KMS-11 (cell line): ENCODE measurements at regions not wholly inside any gene's neighbourhood (a gene's known extent, or its start where the extent isn't known, plus 50 kb on each side); places are given as distances from the start of the nearest gene placed in this dataset.
"Not testable (repeated sequence)": the region's sequence is repeated elsewhere in the genome, so short reads cannot be mapped to it uniquely, and the experiment has no call there.

ENCODE experiments used
- H2AFZ ChIP-seq: fragments of 200-600 bp; sonication (generic); 2 replicates; pipeline ENCODE4 v1.6.1; 2016; ENCODE audit warnings: antibody characterized with exemption, mixed run types, low read depth
- H3K27ac ChIP-seq: fragments of 200-600 bp; sonication (generic); 2 replicates; pipeline ENCODE4 v1.6.1; 2016; ENCODE audit warnings: mild to moderate bottlenecking, mixed run types
- H3K27me3 ChIP-seq: fragments of 200-600 bp; sonication (generic); 2 replicates; pipeline ENCODE4 v1.6.1; 2017; ENCODE audit warnings: mild to moderate bottlenecking, low read depth, mixed run types, moderate library complexity; ENCODE audit not compliant: insufficient read depth
- H3K36me3 ChIP-seq: fragments of 200-600 bp; sonication (generic); 2 replicates; pipeline ENCODE4 v1.6.1; 2017; ENCODE audit warnings: mild to moderate bottlenecking, mixed run types; ENCODE audit not compliant: insufficient read depth
- H3K4me1 ChIP-seq: fragments of 200-600 bp; sonication (generic); 2 replicates; pipeline ENCODE4 v1.6.1; 2016; ENCODE audit warnings: mild to moderate bottlenecking, low read depth, mixed run types; ENCODE audit not compliant: poor library complexity, severe bottlenecking
- H3K4me2 ChIP-seq: fragments of 200-600 bp; sonication (generic); 2 replicates; pipeline ENCODE4 v1.7.0; 2016; ENCODE audit warnings: mild to moderate bottlenecking, mixed run types
- H3K4me3 ChIP-seq: fragments of 200-600 bp; sonication (generic); IDR thresholded peaks from 2 replicates; pipeline ENCODE4 v1.6.1; 2017; ENCODE audit warnings: low read depth, low read length, mixed read lengths; ENCODE audit not compliant: insufficient read depth
- H3K79me2 ChIP-seq: fragments of 200-600 bp; sonication (generic); 2 replicates; pipeline ENCODE4 v1.6.1; 2016; ENCODE audit warnings: low read depth, mixed run types; ENCODE audit not compliant: insufficient read depth
- H3K9ac ChIP-seq: fragments of 200-600 bp; sonication (generic); 2 replicates; pipeline ENCODE4 v1.6.1; 2016; ENCODE audit warnings: mild to moderate bottlenecking, mixed run types
- H4K20me1 ChIP-seq: fragments of 200-600 bp; sonication (generic); 2 replicates; pipeline ENCODE4 v1.6.1; 2016; ENCODE audit warnings: mild to moderate bottlenecking, mixed run types; ENCODE audit not compliant: insufficient read depth
- TF ChIP-seq, protein P1 (sequence below): fragments of 200-600 bp; sonication (generic); conservative IDR thresholded peaks from 2 replicates; pipeline ENCODE4 v1.6.1; 2017; ENCODE audit warnings: low read depth, mild to moderate bottlenecking, antibody characterized with exemption, low read length, moderate library complexity, mixed read lengths

DNA sequence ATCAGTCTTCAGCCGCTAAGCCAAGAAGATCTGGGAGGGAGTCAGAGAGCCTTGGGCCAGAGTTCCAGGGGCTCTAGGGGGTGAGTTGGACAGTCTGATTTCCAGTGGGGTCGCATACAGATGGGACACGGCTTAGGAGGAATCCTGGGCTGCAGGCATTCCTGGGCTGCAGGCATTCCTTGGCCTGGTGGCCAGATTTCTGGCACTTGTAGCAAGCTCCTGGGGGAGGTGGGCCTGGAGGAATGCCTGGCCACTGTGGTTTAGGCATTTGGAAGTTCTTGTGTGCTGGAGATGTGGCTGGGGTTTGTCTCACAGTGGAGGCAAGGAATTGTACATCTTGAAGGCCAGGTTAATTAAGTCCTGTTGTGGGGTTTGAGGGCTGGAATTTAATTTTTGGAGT is 165.4 kb upstream of the JADE1 start:
- not testable (repeated sequence) for H3K79me2 ChIP-seq, H4K20me1 ChIP-seq, H3K27me3 ChIP-seq, H2AFZ ChIP-seq, H3K36me3 ChIP-seq, H3K9ac ChIP-seq, H3K4me3 ChIP-seq, H3K4me2 ChIP-seq, H3K4me1 ChIP-seq, H3K27ac ChIP-seq

DNA sequence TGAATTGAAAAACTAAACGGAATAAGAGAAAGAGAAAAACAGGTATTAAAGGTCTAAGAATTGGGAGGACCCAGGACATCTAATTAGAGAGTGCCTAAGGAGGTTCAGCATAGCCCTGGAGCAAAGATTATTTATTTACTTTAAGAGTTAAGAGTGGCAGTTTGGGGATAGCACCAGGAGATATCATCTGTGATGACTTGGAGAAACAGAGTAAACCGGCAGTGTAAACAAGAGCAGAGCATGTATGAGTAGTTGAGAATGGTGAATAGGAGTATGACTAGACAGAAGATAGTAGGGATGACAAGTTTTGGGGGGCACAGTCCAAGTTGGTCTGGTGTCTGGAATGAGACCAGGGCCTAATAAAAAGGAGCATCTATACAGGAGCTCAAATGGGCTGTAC is 167.9 kb upstream of the JADE1 start:
- H4K20me1 ChIP-seq, H3K4me2 ChIP-seq, H3K4me1 ChIP-seq, H3K27me3 ChIP-seq, H3K36me3 ChIP-seq, H3K9ac ChIP-seq, H3K4me3 ChIP-seq, H3K27ac ChIP-seq, H2AFZ ChIP-seq, H3K79me2 ChIP-seq: not testable (repeated sequence)

- Histone ChIP-seq H3K4me3 (no peak overlapping the region), H2AFZ (no peak overlapping the region)
Measured at GRCh38 chr4:128639541-128640270, 169.8 kb upstream of the JADE1 start.

GRCh38 chr4:128636906-128637305 is 172.6 kb upstream of the JADE1 start:
- TF ChIP-seq, protein P1, sequence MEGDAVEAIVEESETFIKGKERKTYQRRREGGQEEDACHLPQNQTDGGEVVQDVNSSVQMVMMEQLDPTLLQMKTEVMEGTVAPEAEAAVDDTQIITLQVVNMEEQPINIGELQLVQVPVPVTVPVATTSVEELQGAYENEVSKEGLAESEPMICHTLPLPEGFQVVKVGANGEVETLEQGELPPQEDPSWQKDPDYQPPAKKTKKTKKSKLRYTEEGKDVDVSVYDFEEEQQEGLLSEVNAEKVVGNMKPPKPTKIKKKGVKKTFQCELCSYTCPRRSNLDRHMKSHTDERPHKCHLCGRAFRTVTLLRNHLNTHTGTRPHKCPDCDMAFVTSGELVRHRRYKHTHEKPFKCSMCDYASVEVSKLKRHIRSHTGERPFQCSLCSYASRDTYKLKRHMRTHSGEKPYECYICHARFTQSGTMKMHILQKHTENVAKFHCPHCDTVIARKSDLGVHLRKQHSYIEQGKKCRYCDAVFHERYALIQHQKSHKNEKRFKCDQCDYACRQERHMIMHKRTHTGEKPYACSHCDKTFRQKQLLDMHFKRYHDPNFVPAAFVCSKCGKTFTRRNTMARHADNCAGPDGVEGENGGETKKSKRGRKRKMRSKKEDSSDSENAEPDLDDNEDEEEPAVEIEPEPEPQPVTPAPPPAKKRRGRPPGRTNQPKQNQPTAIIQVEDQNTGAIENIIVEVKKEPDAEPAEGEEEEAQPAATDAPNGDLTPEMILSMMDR: no peak
- Histone ChIP-seq H3K27ac (no peak overlapping the region), H3K27me3 (no peaks in the 10 kb centered on the region), H3K4me1 (no peaks in the 10 kb centered on the region), H4K20me1 (no peaks in the 10 kb centered on the region), H3K9ac (no peak overlapping the region), H3K4me3 (no peak overlapping the region), H3K4me2 (no peak overlapping the region), H3K79me2 (no peaks in the 10 kb centered on the region), H3K36me3 (no peaks in the 10 kb centered on the region), H2AFZ (no peak overlapping the region)

More at GRCh38 chr4:128639541-128640270, 169.8 kb upstream of the JADE1 start:
- H3K27me3 ChIP-seq: no peaks in the 10 kb centered on the region
- no peaks in the 10 kb centered on the region for H3K79me2 ChIP-seq
- no peak overlapping the region for H3K4me2 ChIP-seq
- no peak overlapping the region for H3K27ac ChIP-seq
- no peaks in the 10 kb centered on the region for H4K20me1 ChIP-seq
- TF ChIP-seq, protein P1: no peak
- no peaks in the 10 kb centered on the region for H3K36me3 ChIP-seq
- no peaks in the 10 kb centered on the region for H3K4me1 ChIP-seq
- H3K9ac ChIP-seq: no peak overlapping the region

DNA sequence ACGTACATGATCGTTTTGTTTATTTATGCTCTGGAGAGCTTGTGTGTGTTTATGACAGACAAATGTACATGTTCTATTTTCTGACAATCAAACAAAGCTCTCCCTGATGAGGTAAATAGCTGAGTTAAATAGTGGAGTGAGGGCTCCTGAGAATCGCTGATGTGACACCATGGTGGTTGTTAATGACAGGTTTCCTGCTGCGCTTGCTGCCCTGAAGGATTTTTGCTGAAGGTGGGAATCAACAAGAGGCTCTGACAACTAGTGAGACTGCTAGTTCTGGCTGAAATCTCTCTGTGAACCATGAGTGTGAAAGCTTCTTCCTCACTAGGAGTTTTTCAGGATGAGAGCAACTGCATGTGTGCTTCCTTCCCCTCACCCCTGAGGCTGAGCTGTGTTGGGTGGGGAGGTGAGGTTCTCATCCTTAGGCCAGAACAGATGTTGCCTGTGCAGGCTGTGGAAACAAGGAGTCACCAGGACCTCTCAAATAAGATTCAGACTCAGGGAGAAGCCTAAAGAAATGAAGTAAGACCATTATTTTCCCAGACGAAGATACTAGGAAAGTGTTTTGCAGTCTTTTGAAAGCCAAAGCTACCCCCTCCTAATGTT is 173.4 kb upstream of the JADE1 start:
- Histone ChIP-seq H3K27me3 (no peaks in the 10 kb centered on the region), H4K20me1 (no peaks in the 10 kb centered on the region), H2AFZ (no peak overlapping the region), H3K4me3 (no peak overlapping the region), H3K4me2 (no peak overlapping the region), H3K9ac (no peak overlapping the region), H3K27ac (no peak overlapping the region), H3K4me1 (no peaks in the 10 kb centered on the region), H3K79me2 (no peaks in the 10 kb centered on the region), H3K36me3 (no peaks in the 10 kb centered on the region)
- TF ChIP-seq, protein P1: no peak
